GM19438 (cell line): ENCODE measurements at regions not wholly inside any gene's neighbourhood (a gene's known extent, or its start where the extent isn't known, plus 50 kb on each side); places are given as distances from the start of the nearest gene placed in this dataset.

Experiments
- ATAC-seq: cut with Tn5 transposase; IDR thresholded peaks from one replicate; pipeline ENCODE4 v1.9.1; 2021; ENCODE audit warnings: low read depth; ENCODE audit not compliant: unreplicated experiment

GRCh38 chr4:153034681-153035080, 98.6 kb downstream of the FHDC1 start:
- ATAC-seq, result no peak

DNA sequence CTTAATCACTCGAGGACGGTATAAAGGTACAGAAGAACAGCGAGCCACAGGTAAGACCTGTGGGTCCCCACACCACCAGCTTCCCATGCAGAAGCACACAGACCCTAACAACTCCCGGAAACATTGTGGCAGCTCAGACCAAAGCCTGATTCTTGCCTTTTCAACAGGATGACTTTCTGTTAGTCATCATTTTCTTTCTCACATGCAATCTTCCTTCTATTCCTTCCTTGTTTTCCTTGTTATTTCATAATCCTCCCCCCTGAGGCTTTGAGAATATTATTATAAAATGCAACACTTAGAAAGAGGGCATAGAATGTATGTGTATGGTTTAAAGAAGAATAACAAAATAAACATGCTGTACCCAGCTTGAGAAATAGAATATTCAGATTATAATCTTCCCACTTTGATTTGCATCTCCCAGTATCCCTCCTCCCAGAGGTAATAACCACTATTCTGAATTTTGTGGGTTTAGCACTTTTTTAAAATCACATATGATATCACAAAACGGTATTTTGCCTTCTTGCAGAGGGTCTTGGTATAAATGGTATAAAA, 100.9 kb downstream of the FHDC1 start:
- ATAC-seq, result no peak

DNA sequence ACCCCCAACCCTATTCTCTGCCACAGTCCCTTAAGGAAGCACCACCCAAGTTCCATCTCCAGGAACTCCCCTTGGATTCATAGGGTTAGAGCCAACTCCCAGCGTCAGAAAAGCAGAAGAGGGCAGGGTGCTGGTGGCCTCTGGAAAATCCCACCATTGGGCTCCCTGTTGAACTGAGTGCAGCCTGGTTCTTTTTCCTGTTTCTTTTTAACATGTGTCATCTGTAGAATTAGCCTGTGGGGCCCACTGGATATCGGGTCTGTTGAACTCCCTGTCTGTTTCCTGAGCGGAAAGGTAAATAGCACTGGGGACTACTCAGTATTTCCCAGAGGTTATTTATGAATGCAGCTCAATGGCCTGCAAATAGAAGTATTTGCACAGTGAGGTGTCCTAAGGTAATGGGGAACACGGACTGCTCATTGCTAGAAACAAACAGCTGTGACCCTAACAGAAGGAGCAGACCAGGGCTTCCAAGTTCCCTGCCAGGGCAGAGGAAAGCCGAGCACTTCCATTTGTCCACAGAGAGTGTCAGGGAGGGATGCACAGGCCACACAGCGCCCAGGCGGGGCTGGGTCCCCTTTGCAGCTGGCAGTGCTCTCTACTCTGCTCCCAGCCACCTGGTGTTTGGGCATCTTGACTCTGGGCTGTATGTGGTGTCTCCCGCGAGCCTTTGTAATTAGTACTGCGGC, 102.6 kb downstream of the FHDC1 start:
- no peak for ATAC-seq

GRCh38 chr4:153039542-153040185, 103.5 kb downstream of the FHDC1 start:
- no peak for ATAC-seq

- no peak for ATAC-seq
Observed at GRCh38 chr4:153040677-153041076, 104.6 kb downstream of the FHDC1 start.

- no peak for ATAC-seq
Observed at GRCh38 chr4:153044036-153044435, 107.9 kb downstream of the FHDC1 start.

DNA sequence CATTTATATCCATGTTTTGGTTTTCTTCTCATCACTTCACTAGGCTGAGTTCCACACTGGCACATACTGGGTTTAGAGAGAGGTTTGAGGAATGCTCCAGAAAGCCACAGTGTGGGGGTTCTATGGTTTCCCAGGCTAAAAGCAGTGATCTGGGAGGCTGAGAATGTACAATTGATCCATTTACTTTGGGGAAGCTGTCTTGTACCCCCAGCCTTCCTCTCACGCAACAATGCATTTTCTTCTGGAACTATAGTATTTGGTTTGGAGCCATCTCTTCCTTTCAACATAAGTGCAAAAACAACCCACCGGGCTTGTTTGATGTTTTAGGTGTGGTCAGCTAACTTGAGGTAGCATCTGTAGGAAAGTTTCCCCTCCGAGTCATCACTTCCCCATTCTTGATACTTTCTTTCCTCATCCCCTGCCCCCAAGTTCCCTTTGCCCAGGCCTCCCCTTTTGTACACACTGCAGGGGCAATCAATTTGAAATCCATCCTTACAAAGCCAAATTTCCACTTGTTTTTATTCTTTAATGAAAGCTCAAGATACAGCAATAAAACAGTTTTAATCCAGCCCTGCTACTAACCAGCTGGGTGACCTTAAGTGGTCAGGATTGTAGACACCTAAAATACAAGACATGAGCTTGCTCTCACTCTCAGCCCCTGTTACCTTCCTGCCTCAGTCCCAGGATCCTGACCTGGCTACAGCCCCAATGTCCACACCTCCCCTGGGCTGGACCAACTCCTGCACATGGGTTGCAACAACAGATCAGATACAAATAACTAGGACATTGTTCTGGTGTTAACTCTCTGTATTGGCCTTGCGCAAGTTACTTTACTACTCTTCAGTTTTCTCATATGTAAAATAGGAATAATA, 109.2 kb downstream of the FHDC1 start:
- peak; percentile 64 for ATAC-seq

DNA sequence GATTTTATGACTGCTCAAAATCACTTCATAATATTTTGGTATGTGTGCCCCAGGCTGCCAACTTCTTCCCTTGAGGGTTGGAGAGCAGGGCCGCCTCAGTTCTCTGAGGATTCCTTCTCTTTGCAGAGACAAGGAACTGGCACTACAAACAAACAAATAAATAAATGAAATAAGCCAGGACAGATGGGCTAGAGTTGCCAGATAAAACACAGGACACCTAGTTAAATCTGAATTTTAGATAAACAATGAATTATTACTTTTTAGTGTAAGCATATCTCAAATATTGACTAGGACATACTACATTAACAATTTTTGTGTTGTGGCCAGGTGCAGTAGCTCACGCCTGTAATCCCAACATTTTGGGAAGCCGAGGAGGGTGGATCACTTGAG, 122.5 kb downstream of the FHDC1 start:
- no peak for ATAC-seq

- no peak for ATAC-seq
Observed at GRCh38 chr4:153060196-153060595, 124.1 kb downstream of the FHDC1 start.

GRCh38 chr4:153061971-153062370, 125.8 kb downstream of the FHDC1 start:
- no peak for ATAC-seq

GRCh38 chr4:153062652-153063168, 126.6 kb downstream of the FHDC1 start:
- no peak for ATAC-seq

DNA sequence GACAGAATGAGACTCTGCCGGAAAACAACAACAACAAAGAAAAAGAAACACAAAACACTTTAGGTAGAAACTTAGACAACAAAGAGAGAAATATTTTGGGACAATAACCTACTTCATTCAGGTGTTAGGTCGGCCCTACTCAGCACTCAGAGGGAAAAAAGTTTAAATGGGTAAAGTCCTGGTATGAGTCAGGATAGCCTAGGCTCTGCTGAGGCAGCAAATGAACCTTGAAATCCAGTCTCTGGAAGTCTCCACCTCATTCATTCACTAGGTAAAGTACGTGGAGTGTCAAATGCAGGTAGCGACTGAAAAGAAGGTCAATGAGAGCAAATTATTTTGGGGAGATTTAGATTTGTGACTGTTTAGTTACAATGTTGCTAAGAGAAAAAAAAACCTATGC, 127.4 kb downstream of the FHDC1 start:
- ATAC-seq, result no peak

- no peak for ATAC-seq
Observed at GRCh38 chr4:153064571-153064970, 128.4 kb downstream of the FHDC1 start.

DNA sequence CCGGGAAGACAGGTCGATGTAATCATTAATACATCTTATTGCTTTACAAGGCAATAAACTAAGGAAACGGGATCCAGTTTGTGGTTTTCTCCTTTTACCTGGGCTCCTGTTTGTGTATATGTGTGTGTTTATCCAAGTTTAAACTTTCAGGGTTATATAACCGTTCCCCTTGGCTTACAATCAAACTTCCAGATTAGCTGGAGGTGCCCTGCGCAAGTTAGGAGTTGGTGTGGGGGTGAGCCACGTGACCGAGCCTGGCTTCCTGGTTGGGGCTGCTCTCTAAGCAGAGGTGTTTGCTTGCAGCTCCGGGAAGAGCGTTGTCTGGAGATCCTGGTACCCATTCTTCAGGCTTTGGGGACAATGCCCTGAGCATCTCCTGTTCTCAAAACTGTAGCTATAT, 129.2 kb downstream of the FHDC1 start:
- ATAC-seq, result no peak

GRCh38 chr4:153067376-153067775, 131.3 kb downstream of the FHDC1 start:
- ATAC-seq, result no peak

- ATAC-seq, result no peak
Observed at GRCh38 chr4:153068751-153069150, 132.6 kb downstream of the FHDC1 start.

DNA sequence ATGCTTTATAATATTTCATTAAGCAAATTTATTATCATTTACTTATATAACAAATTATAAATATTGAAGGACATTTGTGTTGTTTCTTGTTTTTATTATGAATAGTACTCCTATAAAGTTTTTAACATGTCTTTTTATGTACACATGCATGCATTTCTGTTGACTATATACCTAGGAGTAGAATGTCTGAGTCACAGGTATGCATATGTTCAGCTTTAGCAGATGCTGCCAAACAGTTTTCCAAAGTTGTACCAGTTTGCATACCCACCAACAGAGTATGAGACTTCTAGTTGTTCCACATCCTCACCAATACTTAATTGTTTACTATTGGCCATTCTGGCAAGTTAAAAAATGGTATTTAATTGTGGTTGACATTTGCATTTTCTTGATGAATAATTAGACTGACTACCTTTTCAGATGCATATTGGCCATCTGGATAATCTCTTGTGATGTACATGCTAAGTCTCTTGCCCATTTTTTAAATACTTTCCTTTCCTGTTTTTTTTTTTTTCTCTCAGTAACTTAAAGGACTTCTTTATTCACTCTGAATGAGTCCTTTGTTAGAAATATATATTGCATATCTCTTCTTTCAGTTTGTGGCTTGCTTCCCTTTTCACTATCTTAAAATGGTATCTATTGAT, 132.2 kb upstream of the TRIM2 start:
- ATAC-seq, result no peak

- no peak for ATAC-seq
Observed at GRCh38 chr4:153072661-153073060, 131.6 kb upstream of the TRIM2 start.

DNA sequence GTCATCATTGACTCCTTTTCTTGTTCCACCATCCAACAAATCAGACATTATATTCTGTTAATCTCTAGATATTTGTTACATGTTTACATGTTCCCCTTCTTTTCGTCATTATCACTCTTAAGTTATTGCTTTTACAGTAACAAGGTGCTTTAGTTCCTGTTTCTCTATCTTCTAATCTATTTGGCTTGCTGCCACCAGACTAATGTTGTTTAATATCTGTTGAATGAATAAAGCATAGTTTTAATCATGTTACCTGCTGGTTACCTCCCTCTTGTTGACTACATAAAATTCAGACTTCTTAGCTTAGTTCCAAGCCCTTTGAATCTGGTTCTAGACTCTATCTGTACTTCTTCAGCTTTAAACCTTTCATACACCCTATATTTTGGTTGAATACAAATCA, 129.8 kb upstream of the TRIM2 start:
- ATAC-seq, result no peak

DNA sequence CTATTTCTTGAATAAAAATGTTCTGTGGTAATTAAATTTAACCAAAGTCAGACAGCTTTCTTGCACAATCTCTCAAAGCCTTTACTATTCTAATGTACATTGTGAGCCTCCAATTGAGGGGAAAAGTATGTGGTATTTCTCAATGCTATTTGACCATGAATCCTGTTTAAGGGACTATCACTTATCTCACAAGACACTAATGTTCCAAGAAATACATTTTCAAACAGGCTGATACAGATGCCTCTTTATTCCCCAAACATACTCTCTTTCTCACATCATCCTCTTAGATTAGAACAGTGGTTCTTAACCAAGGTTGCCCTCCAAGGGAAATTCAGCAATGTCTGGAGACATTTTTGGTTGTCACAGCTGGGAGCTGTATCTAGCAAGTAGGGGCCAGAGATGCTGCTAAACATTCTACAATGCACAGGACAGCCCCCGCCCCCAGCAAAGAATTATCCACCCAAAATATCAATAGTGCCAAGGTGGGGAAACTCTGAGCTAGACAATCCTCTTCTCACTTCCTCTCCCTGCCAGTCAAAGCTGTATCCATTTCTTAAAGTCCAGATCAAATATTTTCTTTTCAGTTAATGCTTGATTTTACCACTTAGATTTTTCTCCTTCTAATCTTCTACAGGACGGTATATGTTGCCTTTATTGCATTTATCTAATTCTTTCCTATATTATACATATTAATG, 129.2 kb upstream of the TRIM2 start:
- no peak for ATAC-seq
